Rectal smooth muscle tissue (tissue), 1 donor: ENCODE measurements at regions not wholly inside any gene's neighbourhood (a gene's known extent, or its start where the extent isn't known, plus 50 kb on each side); places are given as distances from the start of the nearest gene placed in this dataset.

Experiments
- H3K27ac ChIP-seq: one replicate; pipeline ENCODE4 v1.7.0; 2013; ENCODE audit warnings: low read depth, low read length, inconsistent platforms
- H3K27me3 ChIP-seq: one replicate; pipeline ENCODE4 v1.7.0; 2013; ENCODE audit warnings: low read length; ENCODE audit not compliant: control insufficient read depth, insufficient read depth
- H3K36me3 ChIP-seq: one replicate; pipeline ENCODE4 v1.7.0; 2013; ENCODE audit warnings: low read length; ENCODE audit not compliant: control insufficient read depth, insufficient read depth
- H3K4me1 ChIP-seq: one replicate; pipeline ENCODE4 v1.7.0; 2013; ENCODE audit warnings: low read length; ENCODE audit not compliant: control insufficient read depth, insufficient read depth
- H3K4me3 ChIP-seq: one replicate; pipeline ENCODE4 v1.7.0; 2013; ENCODE audit warnings: low read length
- H3K9ac ChIP-seq: one replicate; pipeline ENCODE4 v1.7.0; 2013; ENCODE audit warnings: low read length

DNA sequence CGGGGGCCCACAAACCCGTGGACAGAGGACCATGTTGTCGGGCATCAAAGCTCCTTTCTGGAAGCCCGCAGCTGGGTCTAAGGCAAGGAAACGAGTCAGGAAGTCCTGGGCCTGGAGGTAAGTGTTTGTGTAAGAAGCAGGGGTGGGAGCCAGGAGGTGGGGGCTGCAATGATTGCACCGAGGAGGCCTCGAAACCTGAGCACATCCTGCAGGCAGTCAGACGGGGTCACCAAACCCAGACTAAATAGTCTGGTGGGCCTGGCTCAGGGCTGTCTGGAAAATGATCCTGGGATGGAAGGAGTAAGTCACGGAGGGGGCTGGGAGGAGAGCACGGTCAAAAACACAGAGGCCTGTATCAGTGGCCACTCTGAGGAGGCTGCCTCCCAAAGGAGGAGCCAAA, 539.2 kb downstream of the MN1 start:
- Histone ChIP-seq H3K4me1 (no peaks in the 10 kb centered on the region), H3K27me3 (no peaks in the 10 kb centered on the region), H3K4me3 (no peak overlapping the region), H3K36me3 (no peaks in the 10 kb centered on the region), H3K9ac (no peak overlapping the region), H3K27ac (no peak overlapping the region)

DNA sequence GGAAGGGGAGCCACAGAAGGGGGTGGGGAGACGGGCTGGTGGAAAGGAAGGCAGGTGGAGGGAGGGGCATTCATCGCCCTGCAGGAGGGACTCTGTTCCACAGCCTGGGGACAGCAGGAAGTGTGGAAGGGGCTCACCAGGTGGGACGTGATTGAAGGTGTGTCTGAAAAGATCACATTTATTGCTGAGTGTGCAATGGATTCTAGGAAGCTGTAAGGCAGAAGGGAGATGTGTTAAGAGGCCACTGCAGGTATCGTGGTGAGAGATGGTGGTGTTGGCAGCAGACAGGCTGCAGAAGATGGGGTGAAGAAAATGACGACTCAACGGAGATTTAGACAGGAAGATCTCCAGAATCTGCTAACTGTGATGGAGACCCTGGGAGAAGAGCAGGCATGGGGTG, 537.4 kb downstream of the MN1 start:
- H3K27ac ChIP-seq = no peak overlapping the region
- H3K9ac ChIP-seq = no peak overlapping the region
- no peaks in the 10 kb centered on the region for H3K36me3 ChIP-seq
- no peak overlapping the region for H3K4me3 ChIP-seq
- no peaks in the 10 kb centered on the region for H3K27me3 ChIP-seq
- no peaks in the 10 kb centered on the region for H3K4me1 ChIP-seq

DNA sequence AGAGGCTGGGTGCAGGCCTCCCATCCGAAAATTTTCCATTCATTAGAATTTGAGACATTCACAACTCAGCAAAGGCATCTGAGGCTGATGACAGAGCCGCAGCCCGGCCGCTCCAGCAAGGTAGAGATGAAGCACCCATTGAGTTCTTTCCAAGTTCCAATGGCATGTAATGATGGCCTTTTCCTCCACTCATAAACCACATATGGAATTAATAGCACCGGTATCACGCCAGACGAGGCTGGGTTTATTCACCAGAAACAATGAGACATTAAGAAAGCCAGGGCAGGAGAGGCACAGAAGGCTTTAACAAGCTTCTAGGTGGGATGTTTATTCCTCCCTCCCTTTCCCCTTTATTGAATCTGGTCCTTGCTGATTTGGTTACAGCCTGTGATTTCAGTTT, 534.4 kb downstream of the MN1 start:
- H3K27ac ChIP-seq = no peak overlapping the region

DNA sequence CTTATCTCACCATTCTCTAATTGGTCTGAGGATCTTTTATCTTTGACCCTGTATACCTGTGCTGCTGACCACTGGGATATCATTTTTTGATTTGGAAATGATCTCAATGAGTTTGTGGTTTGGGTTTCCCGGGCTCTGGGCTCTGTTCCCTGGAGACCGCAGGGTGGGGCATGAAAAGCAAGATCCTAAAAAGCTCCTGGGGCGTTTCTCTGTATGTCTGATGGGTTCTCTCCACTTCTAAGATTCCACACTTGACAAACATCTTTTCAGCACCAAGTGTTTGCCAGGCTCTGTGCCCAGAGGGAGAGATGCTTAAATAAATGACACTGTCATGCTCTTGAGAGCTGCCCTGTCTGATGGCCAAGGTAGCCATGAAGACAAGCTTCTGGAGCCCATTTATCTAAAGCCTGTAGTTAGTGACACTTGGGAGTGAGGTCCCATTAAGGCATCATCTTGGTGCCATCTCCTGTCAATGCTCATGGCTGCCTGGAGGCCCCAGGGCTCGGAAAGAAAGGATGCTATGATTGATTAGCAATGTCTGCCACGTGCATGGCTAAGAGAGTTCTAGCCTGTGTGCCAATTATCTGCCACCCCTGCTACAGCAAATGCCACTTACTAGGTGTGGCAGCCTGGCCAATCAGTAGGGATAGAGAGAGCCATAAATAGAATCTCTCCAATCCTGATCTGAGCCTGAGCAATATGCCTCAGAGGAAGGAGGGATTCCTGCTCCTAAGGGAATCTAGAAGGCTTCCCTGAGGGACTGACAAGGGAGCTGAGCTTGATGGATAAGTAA, 531.6 kb downstream of the MN1 start:
- Histone ChIP-seq H3K9ac (no peak overlapping the region), H3K4me1 (no peaks in the 10 kb centered on the region), H3K27me3 (peaks cover 3% of the 10 kb centered on the region), H3K36me3 (no peaks in the 10 kb centered on the region), H3K27ac (no peak overlapping the region), H3K4me3 (no peak overlapping the region)

More for the DNA sequence above, 534.4 kb downstream of the MN1 start:
- Histone ChIP-seq H3K27me3 (peaks cover 3% of the 10 kb centered on the region), H3K4me3 (no peak overlapping the region), H3K4me1 (no peaks in the 10 kb centered on the region), H3K9ac (no peak overlapping the region), H3K36me3 (no peaks in the 10 kb centered on the region)

DNA sequence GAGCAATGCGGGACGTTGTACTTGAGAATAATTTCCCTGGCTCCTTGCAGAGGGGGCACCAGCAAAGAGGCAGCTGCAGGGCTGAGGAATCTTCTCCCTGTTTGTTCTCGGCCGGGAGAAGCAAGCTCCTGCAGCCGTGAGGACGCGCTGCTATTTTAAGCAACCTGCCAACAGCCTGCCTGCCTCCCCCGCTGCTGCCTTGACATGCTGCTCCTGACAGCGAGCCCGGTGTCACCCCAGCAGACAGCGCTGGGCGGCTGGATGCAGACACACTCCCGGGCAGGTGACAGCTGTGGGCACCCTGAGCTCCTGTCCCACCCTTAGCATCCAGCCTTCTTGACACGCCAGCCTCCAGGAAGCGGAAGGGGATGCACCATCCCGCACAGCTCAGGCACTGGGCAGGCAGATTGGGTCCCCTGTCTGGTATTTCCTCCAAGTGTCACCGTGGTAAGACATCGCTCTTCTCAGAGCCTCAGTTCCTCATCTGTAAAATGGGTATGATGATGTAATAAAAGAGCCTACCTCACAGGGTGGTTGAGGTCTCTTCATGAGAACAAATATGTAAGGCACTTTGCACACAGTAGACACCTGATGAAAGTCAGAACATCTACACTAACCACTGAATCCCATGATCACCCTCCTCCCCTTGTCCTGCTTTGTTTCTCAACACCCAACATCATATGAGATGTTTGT, 530.6 kb downstream of the MN1 start:
- H3K36me3 ChIP-seq = no peaks in the 10 kb centered on the region
- H3K27me3 ChIP-seq = peaks cover 3% of the 10 kb centered on the region
- no peaks in the 10 kb centered on the region for H3K4me1 ChIP-seq
- H3K4me3 ChIP-seq = no peak overlapping the region
- no peak overlapping the region for H3K9ac ChIP-seq
- no peak overlapping the region for H3K27ac ChIP-seq

DNA sequence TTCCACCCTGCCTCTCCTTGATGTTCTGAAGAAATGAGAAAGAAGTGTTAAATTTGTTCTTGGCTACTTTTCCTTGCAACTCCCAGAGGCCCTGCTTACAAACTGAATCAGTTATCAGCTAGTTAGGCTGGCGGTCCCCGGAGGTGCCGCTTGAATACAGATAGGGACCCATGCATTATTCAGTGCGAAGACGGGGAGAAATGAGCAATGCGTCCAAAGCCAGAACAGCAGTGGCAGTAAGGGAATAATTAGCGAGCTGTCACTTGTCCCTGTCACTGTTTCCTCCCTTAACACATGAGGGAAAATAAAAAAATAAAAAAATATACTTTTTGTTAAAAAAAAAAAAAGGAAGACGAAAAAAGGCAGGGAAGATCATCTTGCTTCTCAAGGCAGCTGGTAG, 528.1 kb downstream of the MN1 start:
- H3K4me3 ChIP-seq = no peak overlapping the region
- no peak overlapping the region for H3K27ac ChIP-seq
- peaks cover 3% of the 10 kb centered on the region for H3K27me3 ChIP-seq
- no peaks in the 10 kb centered on the region for H3K36me3 ChIP-seq
- no peak overlapping the region for H3K9ac ChIP-seq
- no peaks in the 10 kb centered on the region for H3K4me1 ChIP-seq

DNA sequence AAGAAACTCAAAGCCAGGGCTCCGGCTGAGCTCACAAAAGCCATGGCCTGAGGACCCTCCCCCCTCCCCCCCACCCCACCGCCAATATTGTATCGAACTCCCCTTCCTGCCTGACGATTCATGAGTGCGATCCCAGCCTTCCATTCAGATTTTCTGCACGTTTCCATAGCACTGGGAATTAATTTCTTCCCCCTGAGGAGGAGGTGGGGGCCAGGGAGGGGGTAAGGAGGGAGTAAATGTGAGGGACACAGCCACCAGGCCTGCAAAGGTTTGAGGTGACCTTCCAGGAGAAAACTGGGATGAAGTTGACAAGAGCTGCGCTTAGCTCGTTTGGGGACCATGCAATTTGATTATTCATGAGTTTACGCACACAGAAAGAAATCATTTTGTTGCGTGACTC, 527.7 kb downstream of the MN1 start:
- H3K27ac ChIP-seq = no peak overlapping the region
- no peak overlapping the region for H3K4me3 ChIP-seq
- no peaks in the 10 kb centered on the region for H3K4me1 ChIP-seq
- H3K27me3 ChIP-seq = peaks cover 3% of the 10 kb centered on the region
- no peak overlapping the region for H3K9ac ChIP-seq
- H3K36me3 ChIP-seq = no peaks in the 10 kb centered on the region

DNA sequence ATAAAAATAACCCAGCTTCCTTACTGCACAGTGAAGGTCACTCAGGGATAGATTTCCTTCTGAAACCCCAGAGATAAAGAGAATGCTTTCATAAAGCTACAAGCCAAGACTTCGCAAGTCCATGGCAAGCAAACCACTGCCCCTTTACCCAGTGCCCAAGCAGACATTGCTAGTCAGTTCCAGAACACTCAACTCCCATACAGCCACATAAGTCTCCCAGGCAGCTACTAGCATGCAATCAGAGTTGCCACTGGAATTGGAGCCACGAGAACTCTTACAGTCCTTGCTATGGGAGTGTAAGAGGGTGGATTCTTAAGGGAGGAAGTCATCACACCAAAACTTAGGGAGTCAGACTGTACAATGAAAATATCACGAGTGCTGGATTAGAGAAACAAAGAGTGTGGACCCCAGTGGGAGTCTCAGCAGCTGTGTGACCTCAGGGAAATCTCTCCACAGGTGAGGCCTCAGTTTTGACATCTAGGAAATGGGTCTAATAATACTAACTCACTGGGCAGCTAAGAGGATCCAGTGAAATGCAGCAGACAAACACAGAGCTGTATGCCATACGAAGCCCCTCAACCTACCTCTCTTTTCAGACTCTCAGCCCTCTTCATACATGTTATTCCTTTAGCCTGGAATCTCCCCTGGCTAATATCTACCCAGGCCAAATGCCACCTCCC, 526.6 kb downstream of the MN1 start:
- no peaks in the 10 kb centered on the region for H3K36me3 ChIP-seq
- H3K4me1 ChIP-seq = no peaks in the 10 kb centered on the region
- no peak overlapping the region for H3K9ac ChIP-seq
- peaks cover 3% of the 10 kb centered on the region for H3K27me3 ChIP-seq
- H3K4me3 ChIP-seq = no peak overlapping the region
- H3K27ac ChIP-seq = no peak overlapping the region

DNA sequence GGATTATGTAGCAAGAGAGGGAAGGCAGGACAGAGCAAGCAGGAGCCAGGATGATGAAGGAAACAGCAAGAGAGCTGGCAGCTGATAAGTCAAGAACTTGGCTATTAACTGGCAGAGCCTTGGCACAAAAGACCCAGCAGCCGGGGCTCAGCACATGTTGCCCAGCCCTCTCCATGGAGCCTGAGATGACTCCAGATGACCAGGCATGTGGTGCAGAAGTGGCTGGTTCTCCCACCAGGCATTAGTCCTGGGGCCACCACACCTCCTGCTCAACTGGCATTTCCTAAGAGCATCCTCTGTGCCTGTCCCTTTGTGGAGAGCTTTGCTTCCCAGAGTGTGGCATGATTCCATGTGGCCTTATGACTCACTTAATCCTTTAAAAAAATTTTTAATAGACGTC, 522.6 kb downstream of the MN1 start:
- H3K9ac ChIP-seq = no peak overlapping the region
- no peaks in the 10 kb centered on the region for H3K4me1 ChIP-seq
- H3K27me3 ChIP-seq = no peaks in the 10 kb centered on the region
- H3K36me3 ChIP-seq = no peaks in the 10 kb centered on the region
- H3K27ac ChIP-seq = no peak overlapping the region
- no peak overlapping the region for H3K4me3 ChIP-seq

DNA sequence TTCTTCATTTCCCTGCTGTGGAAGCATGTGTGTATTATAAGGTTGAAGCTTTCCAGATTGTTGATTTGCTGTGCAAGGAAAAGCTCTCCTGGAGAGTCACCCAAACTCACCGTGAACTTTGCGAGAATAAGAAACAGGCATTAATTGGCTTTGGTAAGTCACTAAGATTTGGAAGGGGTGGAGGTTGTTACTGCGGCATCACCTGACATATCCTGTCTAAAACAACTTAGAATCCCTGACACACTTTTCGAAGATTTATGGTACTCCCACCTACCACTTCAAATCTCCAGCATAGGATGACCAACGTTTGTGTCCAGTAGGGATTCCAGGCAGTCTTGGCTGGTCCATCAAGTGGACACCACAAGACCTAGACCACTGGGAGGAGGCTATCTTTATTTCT, 518.3 kb downstream of the MN1 start:
- no peaks in the 10 kb centered on the region for H3K4me1 ChIP-seq
- H3K4me3 ChIP-seq = no peak overlapping the region
- H3K27ac ChIP-seq = no peak overlapping the region
- no peak overlapping the region for H3K9ac ChIP-seq
- no peaks in the 10 kb centered on the region for H3K27me3 ChIP-seq
- no peaks in the 10 kb centered on the region for H3K36me3 ChIP-seq

DNA sequence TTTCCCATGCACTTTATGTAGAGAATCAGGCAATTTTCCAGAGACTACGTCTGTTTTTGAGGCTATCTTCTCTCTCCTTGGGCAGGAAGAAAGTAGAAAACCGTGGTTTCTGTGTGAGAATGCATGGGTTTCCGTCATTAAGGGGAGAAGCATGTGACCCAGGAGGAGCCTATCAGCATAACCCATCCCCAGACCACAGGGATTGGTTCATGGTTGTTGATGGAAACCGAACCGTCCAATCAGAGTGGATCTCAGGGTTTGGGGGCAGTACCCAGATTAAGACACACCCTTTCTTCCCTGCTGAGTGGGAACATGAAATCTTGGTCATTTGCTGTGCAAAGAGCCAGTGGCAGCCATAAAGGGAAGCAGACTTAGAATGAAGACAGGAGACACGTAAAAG, 517.8 kb downstream of the MN1 start:
- H3K27ac ChIP-seq = no peak overlapping the region
- no peak overlapping the region for H3K4me3 ChIP-seq
- no peak overlapping the region for H3K9ac ChIP-seq
- no peaks in the 10 kb centered on the region for H3K36me3 ChIP-seq
- no peaks in the 10 kb centered on the region for H3K27me3 ChIP-seq
- no peaks in the 10 kb centered on the region for H3K4me1 ChIP-seq

DNA sequence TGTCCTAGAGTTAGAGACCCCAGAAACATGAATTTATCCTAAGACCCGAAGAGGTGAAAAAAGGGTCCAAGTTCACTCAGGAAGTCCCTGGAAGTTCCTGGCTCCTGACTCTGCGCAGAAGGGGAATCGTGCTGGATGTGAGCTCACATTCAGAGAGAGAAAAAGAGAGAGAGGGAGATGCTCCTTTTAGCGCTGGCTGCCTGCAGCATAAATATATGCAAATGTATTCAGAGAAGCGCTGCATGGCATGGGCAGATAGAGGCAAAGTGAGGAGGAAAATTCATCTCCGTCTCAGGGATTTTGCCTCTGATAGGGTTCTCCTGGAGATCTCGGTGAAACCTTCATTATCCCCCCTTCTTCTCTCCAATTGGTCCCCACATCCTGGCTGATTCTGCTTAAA, 517.2 kb downstream of the MN1 start:
- H3K9ac ChIP-seq = no peak overlapping the region
- no peak overlapping the region for H3K4me3 ChIP-seq
- H3K36me3 ChIP-seq = no peaks in the 10 kb centered on the region
- no peaks in the 10 kb centered on the region for H3K27me3 ChIP-seq
- no peak overlapping the region for H3K27ac ChIP-seq
- no peaks in the 10 kb centered on the region for H3K4me1 ChIP-seq
